HG02870 (cell line): ENCODE measurements at regions not wholly inside any gene's neighbourhood (a gene's known extent, or its start where the extent isn't known, plus 50 kb on each side); places are given as distances from the start of the nearest gene placed in this dataset.

ENCODE experiments used
- ATAC-seq: cut with Tn5 transposase; IDR thresholded peaks from one replicate; pipeline ENCODE4 v1.9.1; 2021; ENCODE audit warnings: mild to moderate bottlenecking, moderate library complexity; ENCODE audit not compliant: unreplicated experiment

DNA sequence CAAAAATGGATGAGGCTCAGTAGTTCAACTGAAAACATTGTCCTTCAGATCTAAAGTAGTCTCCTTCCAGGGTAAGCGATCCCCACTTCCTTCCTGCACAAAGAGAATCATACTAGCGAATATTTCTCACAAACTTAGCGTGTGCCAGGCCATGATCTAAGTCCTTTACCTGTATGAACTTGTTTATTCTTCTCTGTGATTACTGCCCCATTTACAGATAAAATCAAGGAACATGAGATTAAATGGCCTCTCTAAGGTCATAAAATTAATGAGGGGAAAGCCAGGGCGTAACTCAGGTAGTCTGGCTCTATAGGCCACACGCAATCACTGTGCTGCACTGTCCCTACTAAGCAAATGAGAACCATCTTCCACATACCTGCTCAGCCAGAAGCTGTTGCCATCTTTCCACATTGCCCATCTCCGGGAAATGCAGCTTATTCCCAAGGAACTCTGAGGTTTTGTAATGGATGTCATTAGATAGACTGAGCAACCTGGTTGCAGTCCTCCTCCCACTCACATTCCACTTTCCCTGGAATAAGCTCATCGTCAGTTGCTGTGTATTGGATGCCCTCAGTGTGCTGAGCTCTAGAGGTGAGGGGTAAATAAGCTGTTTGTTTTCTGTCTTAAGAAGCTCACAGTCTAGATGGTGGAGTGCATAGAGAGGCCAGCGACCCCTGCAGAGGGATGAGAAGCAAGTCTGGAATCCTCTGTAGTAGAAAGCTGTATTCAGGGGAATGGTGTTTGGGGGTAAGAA is 146.3 kb downstream of the SNX19 start:
- no peak for ATAC-seq

DNA sequence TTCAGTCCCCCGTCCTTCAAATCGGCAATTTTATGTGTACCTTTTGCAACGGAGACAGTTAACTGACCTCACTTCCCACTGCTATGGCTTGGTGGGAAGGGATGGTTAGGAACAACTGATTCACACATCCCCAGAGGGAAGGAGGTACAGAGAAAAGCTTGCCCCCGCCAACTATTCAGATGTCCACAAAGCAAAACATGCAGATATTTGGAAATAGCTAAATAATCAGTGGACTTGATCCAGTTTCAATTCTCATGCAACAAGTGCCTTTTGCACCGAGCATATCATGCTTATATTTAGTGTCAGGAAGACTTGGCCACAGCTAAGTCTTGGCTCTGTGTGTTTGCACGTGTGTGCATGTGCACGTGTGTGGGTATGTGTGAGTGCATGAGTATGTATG is 144.6 kb downstream of the SNX19 start:
- no peak for ATAC-seq

DNA sequence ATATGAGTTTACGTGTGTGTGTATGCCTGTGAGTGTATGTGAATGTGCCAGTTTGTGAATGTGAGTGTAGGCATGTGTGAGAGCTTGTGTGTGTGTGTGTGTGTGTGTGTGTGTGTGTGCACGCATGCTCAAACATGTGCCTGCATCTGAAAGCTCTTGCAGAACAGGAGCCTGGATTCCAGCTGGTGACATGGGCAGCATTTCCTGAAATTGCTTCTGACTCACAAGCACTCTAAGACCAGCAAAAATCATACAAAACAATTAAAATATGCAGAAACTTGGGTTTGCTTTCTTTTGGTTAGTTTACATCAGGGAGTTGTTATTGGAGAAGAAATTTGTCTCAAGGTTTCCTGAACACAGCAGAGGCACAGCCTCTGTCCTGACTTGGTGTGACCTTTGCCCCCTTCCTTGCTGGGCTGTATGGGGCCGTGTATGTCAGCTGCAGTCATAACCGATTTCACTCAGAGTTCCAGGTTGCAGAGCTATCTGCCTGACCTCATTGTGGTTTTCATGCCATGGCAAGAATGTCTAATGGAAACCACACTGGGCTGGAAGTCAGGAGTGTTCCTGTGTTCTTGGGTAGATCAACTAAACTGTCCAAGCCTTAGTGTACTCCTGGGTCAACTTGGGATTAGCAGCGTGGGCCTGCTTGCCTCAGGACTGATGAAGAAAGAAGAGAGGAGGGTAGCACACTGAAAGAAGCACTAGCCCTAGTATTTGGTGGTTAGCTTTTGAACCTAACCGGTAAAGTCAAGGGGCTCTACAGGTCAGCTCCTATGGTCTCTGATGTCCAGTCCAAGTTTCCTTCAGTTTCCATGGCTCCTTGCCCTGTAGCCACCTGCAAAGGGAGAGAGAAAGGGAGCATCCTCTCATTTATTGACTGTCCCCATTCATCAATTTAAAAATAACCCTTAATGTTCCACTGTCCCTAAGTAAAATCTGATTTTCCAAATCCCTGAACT is 143.7 kb downstream of the SNX19 start:
- ATAC-seq: no peak

DNA sequence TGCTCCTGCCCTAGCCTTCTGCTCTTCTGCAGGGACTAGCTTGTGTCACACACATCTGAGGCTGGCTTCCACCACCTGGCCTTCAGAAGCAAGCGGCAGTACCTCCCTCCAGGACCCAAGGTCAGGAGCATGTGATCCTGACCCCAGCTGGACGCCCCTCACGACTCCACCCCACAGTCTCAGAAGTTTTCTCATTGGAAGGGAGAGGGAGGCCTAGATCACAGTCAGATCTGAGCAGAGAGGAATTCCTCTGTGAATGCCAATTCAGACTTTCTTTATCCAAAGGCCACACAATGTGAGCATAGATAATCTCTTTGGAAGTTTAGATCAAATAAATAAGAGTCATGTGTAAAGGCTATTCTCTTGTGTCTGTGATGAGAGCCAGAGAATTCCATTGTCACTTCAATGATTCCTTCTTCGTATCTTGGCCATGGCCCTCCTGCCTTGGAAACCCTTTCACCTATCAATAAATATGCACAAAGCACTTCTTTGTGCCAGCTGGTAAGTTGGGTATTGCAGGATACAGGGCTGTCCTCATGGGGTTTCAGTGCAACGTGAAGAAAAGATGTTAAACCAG is 142.9 kb downstream of the SNX19 start:
- no peak for ATAC-seq

DNA sequence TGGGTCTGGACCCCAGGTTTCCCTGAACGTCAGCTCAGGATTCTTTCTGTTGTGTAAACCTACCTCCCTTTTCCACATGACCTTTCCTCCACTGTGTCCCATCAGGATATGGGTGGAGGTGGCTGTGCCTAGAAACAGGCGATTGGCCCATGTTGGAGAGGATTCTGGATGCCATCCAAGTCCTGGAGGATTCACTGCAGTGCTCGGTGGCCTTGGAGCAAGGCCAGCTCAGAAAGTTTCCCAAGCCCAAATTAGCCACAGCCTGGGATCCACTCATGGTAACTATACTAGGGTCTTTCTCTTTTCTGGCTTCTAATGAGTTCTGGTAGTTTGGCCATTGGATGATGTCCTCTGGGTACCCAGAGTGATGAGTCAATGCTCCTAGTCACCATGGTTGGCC is 141.6 kb downstream of the SNX19 start:
- ATAC-seq: no peak

DNA sequence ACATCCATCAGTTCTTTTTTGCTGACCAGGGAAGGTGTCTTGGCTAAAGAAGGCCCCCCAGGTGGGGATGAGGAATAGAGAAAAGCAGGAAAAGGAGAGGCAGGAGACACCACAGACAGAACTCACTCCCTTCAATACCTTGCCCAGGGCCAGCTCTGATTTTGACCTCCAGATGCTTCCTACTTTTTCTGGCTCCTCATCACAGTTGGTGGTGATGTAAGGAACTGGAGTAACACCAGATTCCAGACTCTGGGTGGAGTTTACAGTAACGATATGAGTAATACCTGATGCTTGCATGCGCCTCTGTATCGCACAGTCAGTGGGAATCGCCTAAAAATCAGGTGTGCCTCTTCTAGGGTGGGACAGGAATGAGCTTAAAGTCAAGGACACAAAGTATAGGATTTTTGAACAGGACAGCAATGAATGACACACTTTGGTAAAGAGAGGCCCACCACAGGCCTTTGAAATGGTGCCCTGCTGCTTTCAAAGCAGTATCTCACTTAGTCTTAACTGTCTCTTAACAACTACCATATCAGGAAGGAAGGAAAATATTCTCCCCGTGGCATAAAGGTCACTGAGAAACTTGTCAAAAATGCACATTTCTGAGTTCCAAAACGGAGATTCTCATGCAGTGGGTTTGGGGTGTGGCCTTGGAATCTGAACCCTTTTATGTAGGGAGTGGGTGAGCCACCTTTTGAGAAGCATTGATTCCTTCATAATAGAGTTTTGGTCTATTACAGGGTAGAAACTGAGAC is 140.8 kb downstream of the SNX19 start:
- ATAC-seq: no peak

DNA sequence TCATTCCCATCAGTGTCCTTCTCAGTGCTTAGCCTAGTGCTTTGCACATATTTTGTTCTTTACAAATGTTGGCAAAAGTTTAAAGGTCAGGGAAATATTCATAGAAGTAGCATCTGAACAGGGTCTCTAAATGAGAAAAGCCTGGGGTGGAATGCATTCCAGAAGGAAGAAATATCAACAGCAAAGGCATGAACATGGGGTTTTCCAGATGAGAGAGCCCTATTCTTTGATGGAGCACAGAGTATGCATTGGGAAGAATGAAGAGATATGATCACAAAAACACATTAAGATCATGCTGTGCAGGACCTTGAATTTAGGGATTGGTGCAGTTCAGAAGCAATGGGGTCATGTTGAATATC is 140.2 kb downstream of the SNX19 start:
- ATAC-seq: no peak

DNA sequence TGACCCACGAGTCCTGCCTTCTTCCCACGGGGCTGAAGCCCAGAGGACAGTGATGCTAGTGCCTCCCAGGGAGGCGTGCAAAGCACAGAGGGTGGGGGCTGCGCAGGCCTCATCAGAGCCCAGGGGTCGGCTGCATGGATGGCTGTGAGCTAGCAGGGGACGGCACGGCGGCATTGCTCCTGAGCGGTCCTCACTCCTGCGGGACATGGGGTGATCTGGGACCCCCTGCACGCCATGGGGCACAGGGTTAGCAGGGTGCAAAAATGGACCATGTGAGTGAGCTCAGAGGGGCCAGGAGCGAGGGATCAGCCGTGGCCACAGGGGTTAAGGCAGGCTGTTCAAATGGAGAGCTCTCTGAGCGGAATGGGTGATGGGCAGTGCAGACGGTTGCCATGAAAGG is 138.3 kb downstream of the SNX19 start:
- ATAC-seq: no peak

DNA sequence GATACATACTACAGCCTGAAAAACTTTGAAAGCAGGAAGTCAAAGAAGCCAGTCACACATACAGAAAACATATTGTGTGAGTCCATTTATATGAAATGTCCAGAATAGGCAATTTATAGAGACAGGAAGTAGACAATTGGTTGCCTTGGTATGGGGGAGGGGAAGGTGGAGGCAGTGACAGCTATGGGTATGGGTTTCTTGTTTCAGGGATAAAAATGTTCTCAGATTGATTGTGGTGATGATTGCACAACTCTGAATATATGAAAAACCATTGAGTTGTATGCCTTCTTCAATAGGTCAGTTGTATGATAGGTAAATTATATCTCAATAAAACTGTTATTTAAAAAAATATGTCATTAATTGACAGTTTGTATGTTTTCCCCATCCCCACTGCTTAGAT is 137.6 kb downstream of the SNX19 start:
- ATAC-seq: no peak

DNA sequence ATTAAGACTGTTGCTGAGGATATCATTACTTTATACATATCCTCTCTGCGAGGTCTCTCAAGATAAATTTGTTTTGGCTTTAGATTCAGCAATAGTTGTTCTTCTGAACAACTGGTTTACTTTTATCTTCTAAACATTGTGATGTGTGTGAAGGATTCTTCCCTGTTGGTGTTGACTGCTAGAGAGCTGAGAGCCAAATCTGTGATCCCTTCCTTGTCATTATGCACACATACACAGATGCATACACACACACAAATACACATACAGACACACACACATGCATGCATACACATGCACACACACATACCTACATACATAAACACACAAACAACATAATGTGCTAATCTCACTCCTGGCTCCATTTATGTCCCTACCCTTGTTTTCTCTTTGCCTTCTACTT is 137.0 kb downstream of the SNX19 start:
- ATAC-seq: no peak

DNA sequence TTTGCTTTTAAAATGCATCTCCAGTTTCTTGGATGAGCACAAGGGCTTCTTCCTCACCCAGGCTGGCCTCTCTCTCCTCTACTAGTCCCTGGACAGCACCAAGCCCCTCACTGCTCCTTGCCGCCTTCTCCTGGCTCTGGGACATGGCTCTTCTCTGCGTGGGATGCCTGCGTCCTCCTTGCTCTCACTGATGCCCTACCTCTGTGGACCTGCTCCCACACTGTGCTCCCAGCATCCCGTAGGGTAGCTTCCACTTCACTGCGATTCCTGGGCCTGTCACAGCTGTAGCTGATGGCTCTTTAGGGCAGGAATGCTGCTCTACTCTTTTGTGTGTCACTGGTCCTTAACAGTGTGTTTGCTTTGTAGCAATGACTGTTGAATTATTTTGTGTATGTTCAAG is 136.3 kb downstream of the SNX19 start:
- ATAC-seq: no peak

DNA sequence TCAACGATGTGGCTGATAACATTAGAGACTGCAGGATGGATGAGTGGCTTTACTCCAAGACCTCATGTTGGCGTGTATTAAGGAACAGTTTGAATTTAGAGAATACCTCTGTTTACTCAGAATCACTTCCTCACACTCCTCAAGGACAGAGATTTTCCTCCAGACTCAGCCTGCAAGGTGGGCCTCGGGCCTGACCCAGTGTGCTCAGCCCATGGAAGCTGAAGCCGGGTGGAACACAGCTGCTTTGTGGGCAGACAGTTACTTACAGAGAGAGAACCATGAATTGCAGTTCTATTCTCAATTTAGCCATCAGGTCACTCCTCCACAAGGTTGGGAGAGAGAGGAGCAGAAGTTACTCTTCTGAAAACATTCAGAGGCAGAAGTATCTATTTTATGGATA is 135.8 kb downstream of the SNX19 start:
- ATAC-seq: no peak

DNA sequence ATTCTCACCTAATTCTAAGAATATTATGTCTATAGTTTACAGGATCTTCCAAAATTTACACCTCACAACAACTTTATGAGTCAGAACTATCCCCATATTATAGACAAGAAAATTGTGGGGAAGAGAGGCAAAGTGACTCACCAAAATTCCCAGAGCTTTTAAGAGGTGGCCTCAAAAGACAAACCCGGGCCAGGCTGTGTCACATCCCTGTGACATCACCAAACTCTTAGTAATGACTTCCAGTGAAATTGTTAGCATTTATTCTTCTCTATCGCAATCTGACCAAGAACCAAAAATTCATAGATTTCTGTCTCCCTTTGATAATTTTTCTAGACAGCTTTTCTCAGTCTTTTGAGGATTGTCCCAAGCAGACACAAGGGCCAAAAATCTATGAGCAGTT is 134.3 kb downstream of the SNX19 start:
- no peak for ATAC-seq

DNA sequence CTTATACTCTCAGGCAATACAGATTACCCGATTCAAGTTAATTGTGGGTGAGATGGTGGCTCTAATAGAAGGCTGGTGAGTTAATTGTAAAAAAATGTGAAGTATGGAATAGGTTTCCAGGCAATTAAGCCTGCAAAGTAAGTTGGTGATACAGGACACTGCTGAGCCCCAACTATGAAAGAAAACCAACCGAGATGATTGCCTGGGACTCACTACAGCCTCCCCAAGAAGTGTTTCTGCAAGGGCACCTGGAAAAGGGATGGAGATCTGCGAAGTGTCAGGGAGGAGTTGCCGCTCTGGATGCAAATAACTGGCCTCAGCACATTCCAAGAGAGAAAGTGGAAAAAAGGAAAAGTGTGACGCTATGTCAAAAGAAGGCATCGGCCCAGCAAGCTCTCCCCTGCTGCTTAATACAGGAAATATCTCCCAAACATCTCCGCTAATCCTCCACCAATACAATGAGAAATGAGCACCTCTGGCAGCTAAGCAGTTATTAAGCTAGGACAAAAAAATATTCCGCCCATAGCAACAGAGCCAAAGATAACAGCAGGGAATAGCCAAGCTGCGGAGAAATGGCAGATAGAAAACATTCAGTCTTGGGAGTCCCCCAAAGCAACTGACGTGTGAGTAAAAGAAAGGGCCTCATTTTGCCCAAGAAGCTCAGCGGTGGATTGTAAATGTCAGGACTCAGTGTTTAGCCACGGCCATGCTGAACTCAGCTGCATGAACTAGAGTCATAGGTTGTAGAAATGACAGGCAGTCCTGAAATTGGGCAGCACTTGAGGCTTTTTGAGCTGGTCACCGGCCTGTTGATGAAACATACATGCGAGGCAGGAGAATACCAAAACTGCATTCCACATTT is 133.7 kb downstream of the SNX19 start:
- no peak for ATAC-seq

DNA sequence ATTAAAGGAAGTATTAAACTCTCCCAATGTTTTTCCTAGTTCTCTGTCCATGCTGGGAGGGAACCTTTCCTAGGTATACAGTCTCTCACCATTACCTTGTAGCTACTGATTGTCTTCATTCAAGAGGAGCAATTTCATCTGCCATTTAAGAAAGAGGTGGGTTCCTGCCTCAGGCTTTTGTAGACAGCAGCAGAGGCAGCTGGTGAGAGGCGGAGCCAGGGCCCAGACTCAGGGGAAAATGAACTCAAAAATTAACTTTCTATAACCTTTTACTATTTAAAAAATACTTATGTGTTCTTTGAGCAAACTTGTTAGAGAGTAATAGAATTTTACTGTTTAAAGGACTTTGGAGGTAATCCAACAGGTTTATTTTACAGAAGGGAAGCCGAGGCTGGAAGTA is 133.0 kb downstream of the SNX19 start:
- ATAC-seq: no peak

DNA sequence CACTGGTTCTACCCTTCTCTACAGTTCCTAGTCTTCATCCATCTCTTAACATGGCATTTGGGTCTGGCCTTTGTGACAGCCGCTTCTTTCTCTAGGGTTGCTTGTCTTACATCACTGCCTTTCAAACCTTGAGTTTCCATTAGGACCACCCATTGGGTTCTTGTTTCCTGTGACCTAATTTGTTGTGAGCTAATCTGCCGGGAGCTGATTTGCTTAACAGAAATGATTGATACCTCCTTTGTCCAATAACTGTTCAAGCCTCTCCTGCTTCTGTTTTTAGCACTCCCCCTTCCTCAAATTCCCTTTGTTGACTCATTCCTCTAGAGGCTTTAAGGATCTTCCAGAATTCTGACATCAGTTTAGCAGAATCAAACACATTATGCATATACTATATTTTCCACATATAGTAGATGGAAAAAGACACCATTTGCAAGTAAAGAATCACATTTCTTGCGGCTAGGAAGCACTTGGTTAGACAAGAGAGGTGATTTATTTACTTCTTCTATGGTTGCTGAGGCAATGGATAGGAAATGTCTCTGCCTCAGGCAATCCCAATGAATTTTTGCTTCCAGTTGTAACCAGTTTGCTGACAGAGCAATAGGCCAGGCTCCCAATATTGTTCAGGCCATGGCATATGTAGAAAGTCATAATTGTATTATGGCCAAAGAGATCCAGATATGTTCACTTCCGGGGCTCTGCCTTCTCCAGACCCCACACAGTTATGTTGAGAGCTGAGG is 130.7 kb downstream of the SNX19 start:
- ATAC-seq: no peak

DNA sequence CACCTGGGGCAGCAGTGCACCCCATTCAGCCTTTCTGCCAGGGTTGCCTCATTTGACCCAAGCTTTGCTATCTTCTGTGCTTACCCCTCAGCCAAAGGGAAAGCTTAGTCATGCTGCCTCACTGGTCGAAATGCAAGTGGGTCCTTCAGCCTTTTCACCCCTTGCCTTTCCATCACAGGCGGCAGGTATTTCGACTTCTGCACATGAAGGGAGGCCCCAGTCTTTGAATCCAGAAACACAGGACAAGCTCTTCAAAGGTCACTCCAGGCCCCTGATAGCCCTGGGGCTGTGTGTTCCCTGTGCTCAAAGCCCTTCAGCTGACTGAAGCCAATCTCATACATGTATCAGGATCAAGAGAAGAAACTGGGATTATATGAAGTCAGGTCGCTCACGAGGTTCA is 129.7 kb downstream of the SNX19 start:
- ATAC-seq: no peak

DNA sequence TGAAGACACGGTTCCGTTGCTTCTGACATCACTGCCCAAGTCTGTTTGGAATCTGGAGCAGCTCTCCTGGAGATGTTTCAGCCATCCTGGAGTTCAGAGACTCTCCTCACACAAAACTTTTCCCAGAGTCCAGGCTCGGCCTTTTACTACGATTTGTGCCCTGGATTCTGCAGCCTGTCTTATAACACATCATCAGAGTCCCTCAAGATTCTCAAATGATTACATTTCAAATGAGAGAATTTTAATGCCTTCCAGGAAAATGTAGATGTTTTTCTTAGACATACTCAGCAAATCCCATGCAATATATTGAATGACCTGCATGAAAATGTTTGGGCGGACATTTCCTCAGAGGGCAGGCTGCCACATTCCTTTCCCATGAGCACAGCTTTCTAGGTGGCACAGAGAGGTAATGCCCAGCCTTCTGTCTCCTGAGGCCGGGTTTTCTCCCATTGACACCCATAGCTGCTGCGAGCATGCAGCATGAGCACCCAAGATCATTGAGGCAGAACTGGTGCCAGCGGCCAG is 129.1 kb downstream of the SNX19 start:
- no peak for ATAC-seq

DNA sequence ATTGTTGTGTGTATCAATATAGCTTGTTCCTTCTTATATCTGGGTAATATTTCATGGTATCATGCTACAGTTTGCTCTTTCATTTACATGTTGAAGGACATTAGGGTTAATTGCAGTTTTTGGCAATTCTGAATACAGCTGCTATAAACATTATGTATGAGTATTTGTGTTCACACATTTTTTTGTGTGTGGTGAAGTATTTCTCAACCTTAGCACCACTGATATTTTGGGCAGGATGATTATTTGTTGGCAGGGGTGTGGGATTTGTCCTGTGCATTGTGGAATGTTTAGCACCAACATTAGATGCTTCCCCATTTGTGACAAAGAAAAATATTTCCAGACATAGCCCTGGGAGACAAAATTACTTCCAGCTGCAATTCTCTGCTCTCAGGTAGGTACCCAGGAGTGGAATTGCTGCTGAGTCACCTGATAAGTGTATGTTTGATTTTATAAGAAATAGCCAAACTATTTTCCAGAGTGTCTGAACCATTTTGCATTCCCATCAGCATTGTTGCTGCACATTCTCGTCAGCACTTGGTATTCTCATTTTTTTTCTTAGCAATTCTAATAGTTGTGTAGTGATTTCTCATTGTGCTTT is 128.2 kb downstream of the SNX19 start:
- no peak for ATAC-seq
